ENCODE measurements at regions not wholly inside any gene's neighbourhood (a gene's known extent, or its start where the extent isn't known, plus 50 kb on each side); places are given as distances from the start of the nearest gene placed in this dataset.

DNA sequence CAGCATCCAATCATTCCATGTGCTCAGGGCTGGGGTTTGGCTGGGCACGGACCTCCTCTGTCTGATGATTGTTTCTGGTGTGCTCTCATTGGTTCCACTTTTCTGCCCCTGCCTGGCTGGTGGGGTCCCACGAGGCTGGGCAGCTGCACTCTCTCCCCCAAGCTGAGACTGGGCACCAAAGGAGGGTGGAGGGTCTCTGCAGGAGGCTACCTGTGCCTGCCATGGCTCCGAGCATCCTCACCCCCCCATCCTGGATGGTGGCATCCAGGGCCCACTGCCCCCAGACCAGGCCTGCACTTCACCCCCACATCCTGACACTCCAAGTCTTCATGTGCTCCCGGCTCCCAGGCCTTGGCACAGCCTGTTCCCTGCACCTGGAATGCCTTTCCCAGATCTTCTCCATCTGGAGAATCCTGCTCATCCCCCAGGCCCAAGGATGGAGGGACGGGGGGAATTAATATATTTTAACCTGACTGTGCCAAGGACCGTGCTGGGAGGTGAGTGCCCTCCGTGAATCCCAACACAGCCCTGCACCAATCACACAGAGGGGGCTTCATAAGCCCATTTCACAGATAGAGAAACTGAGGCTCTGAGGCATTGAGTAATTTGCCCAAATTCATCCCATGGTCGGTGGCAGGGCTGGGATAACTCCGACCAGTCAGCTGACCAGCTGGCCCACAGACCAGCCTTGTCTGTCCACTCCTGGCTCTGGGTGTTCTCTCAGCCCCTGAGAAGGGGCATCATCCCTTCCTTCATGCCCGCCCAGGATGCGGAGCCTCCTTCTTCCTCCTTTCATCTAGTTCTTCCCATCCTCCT is 403.4 kb downstream of the MATN1 start:
- no peaks in the 10 kb centered on the region for H3K4me1 Mint-ChIP-seq
- H3K27ac Mint-ChIP-seq = no peak overlapping the region
- DNase-seq = no peak
- H3K36me3 Mint-ChIP-seq = no peaks in the 10 kb centered on the region
- no peaks in the 10 kb centered on the region for H3K9me3 Mint-ChIP-seq
- no peak overlapping the region for H3K4me3 Mint-ChIP-seq
- peaks cover under 1 to 6% (median 2%) of the 10 kb centered on the region in 3 donors for H3K27me3 Mint-ChIP-seq (ENCODE audit: low read depth in 3 of 3)

DNA sequence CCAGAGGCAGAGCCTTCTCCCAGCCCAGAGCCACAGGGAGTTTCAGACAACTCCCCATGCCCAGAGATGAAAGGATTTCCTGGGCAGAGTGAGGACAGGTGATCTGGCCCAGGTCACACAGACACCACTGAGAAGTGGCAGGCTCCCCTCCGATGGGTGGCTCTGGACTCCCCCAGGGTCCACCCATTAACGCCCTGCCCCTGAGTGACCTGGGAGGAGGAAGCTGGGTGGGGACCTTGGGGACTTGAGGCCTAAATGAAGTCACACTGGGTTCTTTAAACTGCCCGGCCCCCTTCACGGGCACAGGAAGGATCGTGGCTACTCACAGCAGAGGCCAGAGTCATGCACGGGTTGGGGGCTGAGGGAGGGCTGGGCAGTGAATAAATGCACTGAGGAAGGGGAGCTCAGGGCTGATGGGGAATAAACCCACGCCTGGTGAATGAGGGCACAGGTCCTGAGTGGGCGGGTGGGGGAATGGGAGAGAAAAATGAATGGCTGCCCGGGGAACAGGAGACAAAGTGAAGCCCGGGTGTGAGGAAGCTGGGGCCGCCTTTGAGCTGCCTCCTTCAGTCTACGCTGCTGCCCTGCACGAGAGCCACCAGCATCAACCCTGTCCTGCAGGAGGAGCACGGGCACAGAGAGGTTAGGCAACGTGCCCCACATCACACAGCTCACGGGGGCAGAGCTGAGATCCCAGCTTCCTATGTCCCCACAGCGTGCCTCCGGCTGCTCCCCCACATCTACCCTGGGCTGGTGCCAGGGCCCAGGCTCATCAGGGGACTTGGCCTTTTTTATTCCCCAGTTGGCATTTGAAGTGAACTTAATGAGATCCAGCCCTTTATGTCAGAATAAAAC is 404.3 kb downstream of the MATN1 start:
- H3K4me1 Mint-ChIP-seq = no peaks in the 10 kb centered on the region
- H3K27ac Mint-ChIP-seq = no peak overlapping the region
- no peak overlapping the region for H3K4me3 Mint-ChIP-seq
- no peaks in the 10 kb centered on the region for H3K9me3 Mint-ChIP-seq
- no peak for DNase-seq
- peaks cover 2 to 5% (median 3%) of the 10 kb centered on the region in 3 donors for H3K27me3 Mint-ChIP-seq (ENCODE audit: low read depth in 3 of 3)
- no peaks in the 10 kb centered on the region for H3K36me3 Mint-ChIP-seq

DNA sequence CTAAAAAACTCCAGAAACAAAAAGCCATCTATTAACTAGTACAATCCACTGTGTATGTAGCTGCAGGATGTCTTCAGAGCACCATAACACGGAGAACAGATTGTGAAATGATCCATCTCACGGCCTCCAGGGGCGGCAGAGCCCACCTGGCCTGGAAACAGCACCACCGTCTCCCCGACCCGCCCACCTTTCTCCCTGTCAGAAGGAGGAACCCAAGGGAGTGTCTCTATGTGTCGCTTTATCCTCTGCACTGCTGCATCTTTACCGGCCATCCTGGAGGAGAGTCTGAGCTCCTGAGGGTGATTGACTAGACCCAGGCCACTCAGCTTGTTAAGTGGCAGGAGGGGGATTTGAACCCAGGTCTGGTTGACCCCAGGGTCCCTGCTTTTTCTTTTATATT is 405.0 kb downstream of the MATN1 start:
- Mint-ChIP-seq H3K4me3 (no peak overlapping the region), H3K27ac (no peak overlapping the region), H3K4me1 (no peaks in the 10 kb centered on the region), H3K36me3 (no peaks in the 10 kb centered on the region), H3K27me3 (ENCODE audit: low read depth in 3 of 3) (peaks cover 0 to 5% (median 2%) of the 10 kb centered on the region in 3 donors), H3K9me3 (no peaks in the 10 kb centered on the region)
- no peak for DNase-seq

DNA sequence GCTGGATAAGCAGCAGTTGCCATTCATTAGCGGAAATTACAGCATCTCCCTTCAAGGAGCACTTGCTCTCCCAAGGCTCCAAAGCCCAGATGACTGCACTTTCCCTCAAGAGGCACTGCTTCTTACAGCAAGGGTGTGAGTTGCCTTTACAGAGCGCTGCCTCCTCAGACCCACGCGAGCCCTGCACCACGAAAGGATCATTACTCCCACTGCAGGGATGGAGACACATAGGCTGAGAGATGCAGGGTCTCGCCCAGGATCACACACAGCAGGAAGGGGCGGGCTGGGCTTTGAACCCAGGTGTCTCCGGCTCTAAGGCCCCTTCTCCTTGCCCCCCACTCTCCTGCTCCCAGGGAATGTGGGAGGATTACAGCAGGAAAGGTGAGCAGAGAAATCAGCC is 405.5 kb downstream of the MATN1 start:
- Mint-ChIP-seq H3K27ac (no peak overlapping the region), H3K36me3 (no peaks in the 10 kb centered on the region), H3K27me3 (ENCODE audit: low read depth in 3 of 3) (peaks cover 0 to 5% (median 2%) of the 10 kb centered on the region in 3 donors), H3K4me3 (no peak overlapping the region), H3K9me3 (no peaks in the 10 kb centered on the region), H3K4me1 (no peaks in the 10 kb centered on the region)
- no peak for DNase-seq

DNA sequence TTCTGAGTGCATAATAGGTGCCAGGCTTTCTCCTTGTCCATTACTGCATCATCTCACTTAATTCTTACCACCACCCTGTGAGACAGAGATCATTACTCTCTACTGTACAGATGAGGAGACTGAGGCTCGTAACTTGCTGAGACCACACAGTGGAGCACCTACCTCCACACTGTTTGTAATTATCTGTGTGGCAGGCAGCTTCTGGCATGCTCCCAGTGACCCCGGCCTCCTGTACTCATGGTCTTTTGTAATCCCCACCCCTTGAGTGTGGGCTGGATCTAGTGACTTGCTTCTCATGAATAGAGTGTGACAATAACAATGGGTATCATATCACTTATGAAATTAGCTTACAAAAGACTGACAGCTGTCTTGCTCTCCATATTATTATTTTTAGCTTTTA is 407.3 kb downstream of the MATN1 start:
- H3K9me3 Mint-ChIP-seq = peaks cover 0 to 1% (median 0%) of the 10 kb centered on the region in 6 donors
- H3K36me3 Mint-ChIP-seq = no peaks in the 10 kb centered on the region
- no peaks in the 10 kb centered on the region for H3K4me1 Mint-ChIP-seq
- H3K27ac Mint-ChIP-seq = no peak overlapping the region
- DNase-seq = no peak
- peaks cover 2 to 15% (median 2%) of the 10 kb centered on the region in 3 donors for H3K27me3 Mint-ChIP-seq (ENCODE audit: low read depth in 3 of 3)
- no peak overlapping the region for H3K4me3 Mint-ChIP-seq

DNA sequence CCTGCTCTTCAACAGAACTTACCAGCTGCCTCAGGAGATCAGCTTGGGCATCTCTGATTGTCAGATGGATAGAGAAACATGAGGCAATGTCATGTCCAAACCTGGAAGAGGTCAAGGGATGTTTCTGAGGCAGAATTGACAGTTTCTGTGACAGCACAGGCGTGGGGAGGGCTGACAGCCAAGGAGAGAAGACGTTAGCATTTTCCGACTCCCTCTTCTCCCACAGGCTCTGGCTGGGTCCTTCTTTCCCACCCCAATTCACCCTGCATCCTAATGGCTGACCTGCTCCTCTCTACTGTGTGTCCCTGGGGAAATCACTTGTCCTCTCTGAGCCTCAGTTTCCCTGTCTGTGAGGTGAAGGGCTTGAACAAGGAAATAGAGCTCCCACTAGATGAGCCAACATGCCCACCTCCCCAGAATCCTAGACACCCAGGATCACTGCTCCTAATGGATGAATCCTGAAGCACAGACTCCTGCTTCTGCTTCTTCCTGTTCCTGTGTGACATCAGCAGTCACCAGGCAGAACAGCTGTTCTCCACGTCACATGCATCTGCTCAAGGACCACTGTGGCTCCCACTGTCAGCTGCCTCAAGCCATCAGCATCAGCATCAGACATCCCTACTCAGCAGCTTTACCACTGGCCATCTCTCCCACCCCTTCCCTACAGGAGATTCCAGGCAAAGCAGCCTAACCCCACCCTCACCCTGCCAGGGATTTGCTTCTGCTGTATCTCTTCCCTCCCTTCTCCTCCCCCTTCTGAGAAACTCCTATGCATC is 408.0 kb downstream of the MATN1 start:
- DNase-seq = no peak
- Mint-ChIP-seq H3K27ac (no peak overlapping the region), H3K4me3 (no peak overlapping the region), H3K36me3 (no peaks in the 10 kb centered on the region), H3K4me1 (no peaks in the 10 kb centered on the region), H3K27me3 (ENCODE audit: low read depth in 3 of 3) (peaks cover 2 to 17% (median 2%) of the 10 kb centered on the region in 3 donors), H3K9me3 (peaks cover 0 to 1% (median 0%) of the 10 kb centered on the region in 6 donors)

DNA sequence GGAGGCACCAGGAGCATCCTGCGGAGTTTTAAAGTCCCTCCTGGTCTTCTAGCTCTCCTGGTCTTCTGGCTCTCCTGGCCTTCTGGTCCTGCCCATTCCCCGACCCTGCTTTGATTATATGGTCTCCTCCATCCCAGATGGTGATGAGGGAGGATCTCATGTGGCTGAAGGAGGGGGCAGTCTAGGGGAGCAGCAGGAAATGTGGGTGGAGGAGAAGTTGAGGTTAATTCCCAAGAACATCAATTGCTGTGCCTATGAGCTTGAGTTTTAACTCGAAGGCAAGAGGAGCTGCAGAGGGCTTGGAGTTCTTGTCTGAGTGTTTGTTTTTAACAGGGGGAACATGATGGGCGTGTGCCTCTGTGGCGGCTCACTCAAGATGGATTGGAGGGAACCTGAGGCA is 408.8 kb downstream of the MATN1 start:
- H3K4me1 Mint-ChIP-seq = no peaks in the 10 kb centered on the region
- H3K4me3 Mint-ChIP-seq = no peak overlapping the region
- peaks cover 0 to 17% (median 2%) of the 10 kb centered on the region in 3 donors for H3K27me3 Mint-ChIP-seq (ENCODE audit: low read depth in 3 of 3)
- H3K27ac Mint-ChIP-seq = peak overlapping the region in 2 of 6 donors; percentile 28 to 36
- H3K9me3 Mint-ChIP-seq = peaks cover 0 to 1% (median 0%) of the 10 kb centered on the region in 6 donors
- no peaks in the 10 kb centered on the region for H3K36me3 Mint-ChIP-seq
- DNase-seq = no peak

DNA sequence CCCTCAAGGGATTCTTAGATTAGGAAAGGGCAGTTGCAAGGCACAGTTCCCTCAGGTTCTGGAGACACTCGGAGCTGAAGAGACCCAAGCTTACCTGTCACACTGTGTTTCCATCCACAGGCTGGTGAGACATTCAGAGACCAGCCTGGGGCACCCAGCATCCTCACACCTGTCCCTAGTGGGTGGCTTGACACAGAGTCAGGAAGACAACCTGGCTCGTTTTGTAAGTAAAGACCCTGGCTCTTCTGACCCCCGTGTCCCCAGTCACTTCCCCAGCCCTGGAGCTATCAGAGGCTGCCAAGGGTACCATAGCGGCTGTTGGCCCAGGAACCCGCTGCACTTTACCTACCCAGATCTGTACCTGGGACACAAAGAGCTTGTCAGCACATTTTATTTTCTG is 409.8 kb downstream of the MATN1 start:
- Mint-ChIP-seq H3K9me3 (peaks cover 0 to 1% (median 0%) of the 10 kb centered on the region in 6 donors), H3K4me3 (no peak overlapping the region), H3K27me3 (ENCODE audit: low read depth in 3 of 3) (peaks cover 0 to 17% (median 4%) of the 10 kb centered on the region in 3 donors), H3K27ac (no peak overlapping the region), H3K4me1 (no peaks in the 10 kb centered on the region), H3K36me3 (no peaks in the 10 kb centered on the region)
- DNase-seq = no peak

DNA sequence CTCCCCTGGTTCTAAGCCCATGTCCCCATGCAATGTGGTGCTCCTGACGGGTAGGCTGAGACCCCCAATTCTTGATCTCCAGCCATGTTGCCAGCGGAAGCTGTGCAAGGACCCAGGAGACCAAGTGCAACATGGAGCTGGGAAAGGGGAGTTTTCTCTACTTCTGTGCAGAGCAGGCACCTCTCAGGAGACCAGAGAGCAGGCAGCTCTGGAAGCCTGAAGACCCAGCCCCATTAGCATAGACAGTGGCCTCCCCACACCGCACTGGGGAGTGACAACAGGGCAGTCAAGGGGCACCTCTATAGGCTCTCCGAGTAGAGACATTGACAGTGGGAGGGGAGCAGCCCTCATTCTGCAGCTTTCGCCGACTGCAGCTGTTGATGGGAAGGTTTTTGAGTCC is 410.2 kb downstream of the MATN1 start:
- peaks cover 0 to 3% (median 0%) of the 10 kb centered on the region in 6 donors for H3K9me3 Mint-ChIP-seq
- H3K27ac Mint-ChIP-seq = no peak overlapping the region
- no peak for DNase-seq
- no peak overlapping the region for H3K4me3 Mint-ChIP-seq
- no peaks in the 10 kb centered on the region for H3K36me3 Mint-ChIP-seq
- no peaks in the 10 kb centered on the region for H3K4me1 Mint-ChIP-seq
- H3K27me3 Mint-ChIP-seq (ENCODE audit: low read depth in 3 of 3) = peaks cover 0 to 17% (median 4%) of the 10 kb centered on the region in 3 donors

DNA sequence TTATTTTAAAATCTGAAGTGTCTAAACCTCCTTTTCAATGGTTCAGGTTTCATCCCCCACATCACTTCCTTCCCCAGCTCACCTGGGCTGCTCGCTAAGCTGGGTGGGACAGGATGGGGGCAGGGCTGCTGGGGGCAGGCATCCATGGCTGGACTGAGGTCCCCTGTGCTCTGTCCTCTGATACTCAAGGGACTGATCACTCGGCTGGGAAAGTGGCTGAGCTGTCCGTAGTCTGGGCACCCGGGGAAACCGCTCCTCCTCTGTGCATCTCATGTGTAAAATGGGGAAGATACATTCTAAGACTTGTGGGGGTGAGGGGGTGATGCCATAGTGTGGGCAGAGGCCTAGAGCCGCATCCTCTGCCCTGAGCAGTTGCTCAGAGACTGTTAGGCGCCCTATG is 411.2 kb downstream of the MATN1 start:
- no peak for DNase-seq
- Mint-ChIP-seq H3K4me3 (no peak overlapping the region), H3K4me1 (no peaks in the 10 kb centered on the region), H3K27ac (no peak overlapping the region), H3K36me3 (no peaks in the 10 kb centered on the region), H3K27me3 (ENCODE audit: low read depth in 3 of 3) (peaks cover 0 to 17% (median 4%) of the 10 kb centered on the region in 3 donors), H3K9me3 (peaks cover 0 to 3% (median 0%) of the 10 kb centered on the region in 6 donors)

DNA sequence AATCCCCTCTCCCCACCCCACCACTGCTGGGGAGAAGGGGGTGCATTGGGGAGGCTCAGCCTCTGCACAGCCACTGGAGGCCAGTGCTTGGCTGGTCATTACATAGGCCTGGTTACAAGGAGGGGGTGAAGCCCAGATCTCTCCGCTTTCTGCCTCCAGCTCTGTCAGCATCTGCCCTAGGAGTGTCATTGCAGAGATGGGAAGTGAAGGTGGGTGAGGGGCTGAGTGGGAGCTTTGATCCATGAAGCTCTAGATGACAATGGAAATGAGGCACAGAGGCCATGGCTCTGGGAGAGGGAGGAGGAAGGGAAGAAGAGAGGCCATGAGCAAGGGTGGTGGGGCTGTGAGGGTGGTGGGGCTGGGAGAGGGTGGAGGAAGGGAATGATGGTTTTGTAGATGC is 411.6 kb downstream of the MATN1 start:
- DNase-seq = no peak
- Mint-ChIP-seq H3K9me3 (peaks cover 0 to 3% (median 0%) of the 10 kb centered on the region in 6 donors), H3K4me1 (no peaks in the 10 kb centered on the region), H3K36me3 (no peaks in the 10 kb centered on the region), H3K4me3 (no peak overlapping the region), H3K27ac (no peak overlapping the region), H3K27me3 (ENCODE audit: low read depth in 3 of 3) (peaks cover 0 to 17% (median 7%) of the 10 kb centered on the region in 3 donors)

DNA sequence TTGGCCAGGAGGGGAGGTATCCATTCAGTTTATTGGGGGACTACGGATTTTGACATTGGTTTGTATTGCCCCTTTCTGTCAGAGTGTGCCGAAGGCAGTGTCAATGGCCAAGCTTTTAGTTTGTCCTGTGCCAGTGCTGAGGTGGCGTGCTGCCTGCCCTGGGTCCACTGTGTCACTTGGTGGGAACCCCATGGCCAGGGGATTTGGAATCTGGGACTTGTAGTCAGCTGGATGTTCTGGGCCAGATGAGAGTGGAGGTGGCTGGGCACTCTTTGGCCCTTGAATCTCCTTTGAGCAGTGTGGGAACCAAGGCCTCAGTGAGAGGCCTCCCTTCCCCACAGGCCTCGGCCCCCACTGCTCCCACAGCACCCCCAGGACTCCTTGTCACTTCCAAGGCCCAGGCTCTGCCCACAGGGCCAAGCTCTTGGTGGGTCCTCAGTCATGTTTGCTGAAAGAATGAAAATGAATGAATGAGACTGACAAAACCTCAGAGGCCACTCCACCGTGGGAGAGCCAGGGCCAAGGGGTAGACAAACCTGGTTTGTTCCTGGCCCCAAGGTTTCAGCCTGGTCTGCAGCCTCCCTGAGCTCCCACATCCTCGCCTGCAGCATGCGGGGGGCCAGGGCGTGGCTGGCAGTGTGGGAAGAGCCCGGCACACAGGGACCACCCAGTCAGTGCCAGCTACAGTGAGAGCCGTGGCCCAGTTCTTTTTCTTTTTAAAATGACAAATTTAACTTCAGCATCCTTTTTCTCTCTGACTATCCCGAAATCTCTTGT is 412.2 kb downstream of the MATN1 start:
- Mint-ChIP-seq H3K4me3 (no peak overlapping the region), H3K36me3 (no peaks in the 10 kb centered on the region), H3K27me3 (ENCODE audit: low read depth in 3 of 3) (peaks cover 0 to 17% (median 7%) of the 10 kb centered on the region in 3 donors), H3K4me1 (no peaks in the 10 kb centered on the region), H3K9me3 (peaks cover 0 to 3% (median 0%) of the 10 kb centered on the region in 6 donors), H3K27ac (no peak overlapping the region)
- DNase-seq = no peak

DNA sequence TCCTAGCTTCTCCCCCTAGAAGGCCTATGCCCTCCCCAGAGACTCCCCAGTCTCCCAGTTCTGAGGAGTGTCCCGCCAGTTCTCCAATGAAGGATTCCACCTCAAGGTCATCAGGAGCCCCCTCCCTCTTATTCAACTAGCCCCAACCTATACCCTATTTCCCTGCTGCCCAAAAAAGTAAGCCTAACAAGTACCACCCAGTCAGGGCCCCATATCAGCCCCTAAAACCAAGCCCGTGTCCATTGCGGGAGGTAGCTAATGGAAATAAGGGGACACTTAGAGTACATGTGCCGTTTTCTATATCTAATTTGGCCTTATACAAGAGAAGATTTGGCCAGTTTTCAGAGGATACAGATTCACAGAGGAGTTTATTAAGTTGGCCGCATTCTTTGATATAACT is 416.2 kb downstream of the MATN1 start:
- Mint-ChIP-seq H3K36me3 (no peaks in the 10 kb centered on the region), H3K27me3 (ENCODE audit: low read depth in 3 of 3) (peaks cover 7 to 16% (median 11%) of the 10 kb centered on the region in 3 donors), H3K27ac (no peak overlapping the region), H3K9me3 (peaks cover 0 to 3% (median 0%) of the 10 kb centered on the region in 6 donors), H3K4me1 (no peaks in the 10 kb centered on the region), H3K4me3 (no peak overlapping the region)
- DNase-seq = no peak

Measured in immature natural killer cell (primary cell).